Nucleus accumbens (tissue), 56 donors: ENCODE measurements at regions not wholly inside any gene's neighbourhood (a gene's known extent, or its start where the extent isn't known, plus 50 kb on each side); places are given as distances from the start of the nearest gene placed in this dataset.
"Not testable (repeated sequence)": the region's sequence is repeated elsewhere in the genome, so short reads cannot be mapped to it uniquely, and the experiment has no call there.

Source experiments
- DNase-seq, 56 donors: peaks; one replicate each; lab custom pipeline; 2025; lab: John Stamatoyannopoulos, UW

- DNase-seq = no peak
Measured at GRCh38 chr20:12111431-12112088, 193.9 kb downstream of the BTBD3 start.

GRCh38 chr20:12112089-12112474, 194.4 kb downstream of the BTBD3 start:
- no peak for DNase-seq

DNA sequence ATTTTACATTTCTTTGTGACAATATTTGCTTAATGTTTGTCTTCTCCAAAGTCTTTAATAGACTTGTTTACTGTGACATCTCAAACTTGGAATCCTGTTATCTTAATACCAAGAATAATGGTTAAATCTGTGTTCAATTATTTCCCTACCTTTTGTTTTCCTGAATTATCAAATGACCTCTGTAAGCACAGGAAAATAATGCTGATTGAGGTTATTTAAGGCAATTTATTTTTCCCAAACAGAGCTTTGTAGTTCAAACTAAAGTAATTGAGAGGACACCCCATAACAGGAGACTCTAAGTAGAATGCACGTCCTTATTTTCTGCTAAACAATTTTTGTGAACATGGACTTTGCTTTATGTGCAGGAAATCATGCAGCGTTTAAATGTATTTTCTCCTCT, 195.0 kb downstream of the BTBD3 start:
- DNase-seq = no peak

DNA sequence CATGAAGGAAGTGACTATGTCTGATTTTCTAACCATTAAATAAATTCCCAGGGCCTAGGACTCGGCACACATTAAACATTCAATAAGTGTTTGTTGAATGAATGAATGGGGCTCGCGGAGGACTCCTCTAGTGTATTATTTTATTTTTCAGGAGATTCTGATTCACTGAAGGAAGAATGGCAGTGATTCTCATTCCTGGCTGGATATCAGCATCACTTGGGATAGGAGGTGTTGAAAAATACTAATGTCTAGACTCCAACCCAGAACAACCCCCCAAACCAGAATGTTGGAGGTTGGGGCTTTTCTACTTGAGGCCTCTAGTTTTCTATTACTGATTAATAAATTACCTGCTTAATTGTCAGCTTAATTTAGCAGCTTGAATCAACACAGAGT, 195.4 kb downstream of the BTBD3 start:
- DNase-seq = no peak

- peak in 26 of 56 donors; percentile 2 to 43 (median 18) for DNase-seq
Measured at GRCh38 chr20:12113468-12114371, 196.0 kb downstream of the BTBD3 start.

GRCh38 chr20:12129114-12129513, 211.4 kb downstream of the BTBD3 start:
- not testable (repeated sequence) for DNase-seq

GRCh38 chr20:12129532-12129931, 211.8 kb downstream of the BTBD3 start:
- not testable (repeated sequence) for DNase-seq

DNA sequence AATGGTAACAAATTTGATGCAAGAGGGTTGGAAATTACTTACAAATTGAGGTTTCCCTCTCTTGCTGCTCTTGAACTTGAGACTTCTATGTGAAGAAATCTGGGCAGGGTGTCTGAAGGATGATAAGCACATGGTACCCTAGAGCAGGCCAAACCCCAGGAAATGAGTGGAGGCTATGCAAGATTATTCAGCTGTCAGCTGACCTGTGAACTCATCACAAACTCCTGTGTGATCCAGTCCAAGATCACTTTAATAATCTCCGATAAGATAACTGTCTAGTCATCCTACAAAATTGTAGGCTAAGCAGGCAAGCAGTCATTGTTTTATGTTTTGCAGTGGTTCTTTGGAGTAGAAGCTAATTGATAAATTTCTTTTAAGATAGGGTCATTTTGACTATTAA, 213.1 kb downstream of the BTBD3 start:
- no peak for DNase-seq

DNA sequence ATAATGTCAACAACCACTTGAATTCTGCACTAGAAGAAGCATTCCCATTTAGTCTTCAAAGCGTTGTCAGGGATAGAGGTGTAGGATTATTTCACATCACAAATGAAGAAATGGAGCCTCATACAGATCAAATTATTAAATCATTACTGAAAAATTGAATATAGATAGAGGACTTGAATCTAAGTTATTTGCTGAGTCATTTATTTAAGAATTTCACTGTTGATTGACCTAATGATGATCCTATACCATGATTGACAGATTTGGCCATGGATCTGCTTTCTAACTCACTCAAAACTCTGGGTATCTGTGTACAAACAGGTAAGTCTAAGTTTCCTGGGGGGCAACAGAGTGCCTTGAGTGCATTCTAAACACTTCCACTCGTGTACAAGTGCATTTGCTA, 215.9 kb downstream of the BTBD3 start:
- no peak for DNase-seq

DNA sequence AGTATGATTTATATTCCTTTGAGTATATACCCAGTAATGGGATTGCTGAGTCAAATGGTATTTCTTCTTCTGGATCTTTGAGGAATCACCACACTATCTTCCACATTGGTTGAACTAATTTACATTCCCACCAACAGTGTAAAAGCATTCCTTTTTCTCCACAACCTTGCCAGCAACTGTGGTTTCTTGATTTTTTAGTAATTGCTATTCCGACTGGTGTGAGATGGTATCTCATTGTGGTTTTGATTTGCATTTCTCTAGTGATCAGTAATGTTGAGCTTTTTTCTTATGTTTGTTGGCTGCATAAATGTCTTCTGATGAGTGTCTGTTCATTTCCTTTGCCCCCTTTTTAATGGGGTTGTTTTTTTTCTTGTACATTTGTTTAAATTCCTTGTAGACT, 228.3 kb downstream of the BTBD3 start:
- not testable (repeated sequence) for DNase-seq

DNA sequence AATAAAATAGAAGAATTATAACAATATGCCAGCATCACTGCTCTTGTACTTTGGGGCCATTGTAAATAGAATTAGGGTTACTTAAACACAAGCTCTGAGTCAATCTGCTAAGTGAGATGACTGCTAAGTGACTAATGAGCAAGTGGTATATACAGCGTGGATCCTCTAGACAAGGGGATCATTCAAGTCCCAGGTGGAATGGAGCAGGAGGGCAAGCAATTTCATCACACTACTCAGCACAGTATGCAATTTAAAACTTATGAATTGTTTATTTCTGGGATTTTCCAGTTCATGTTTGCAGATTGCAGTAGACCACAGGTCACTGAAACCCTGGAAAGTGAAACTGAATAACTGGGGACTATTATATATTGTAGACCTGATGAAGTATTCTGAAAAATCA, 235.3 kb downstream of the BTBD3 start:
- DNase-seq = no peak

GRCh38 chr20:12153628-12154027, 235.9 kb downstream of the BTBD3 start:
- DNase-seq = peak in 2 of 56 donors; percentile 1 to 19

- DNase-seq = no peak
Measured at GRCh38 chr20:12156252-12156651, 238.6 kb downstream of the BTBD3 start.

DNA sequence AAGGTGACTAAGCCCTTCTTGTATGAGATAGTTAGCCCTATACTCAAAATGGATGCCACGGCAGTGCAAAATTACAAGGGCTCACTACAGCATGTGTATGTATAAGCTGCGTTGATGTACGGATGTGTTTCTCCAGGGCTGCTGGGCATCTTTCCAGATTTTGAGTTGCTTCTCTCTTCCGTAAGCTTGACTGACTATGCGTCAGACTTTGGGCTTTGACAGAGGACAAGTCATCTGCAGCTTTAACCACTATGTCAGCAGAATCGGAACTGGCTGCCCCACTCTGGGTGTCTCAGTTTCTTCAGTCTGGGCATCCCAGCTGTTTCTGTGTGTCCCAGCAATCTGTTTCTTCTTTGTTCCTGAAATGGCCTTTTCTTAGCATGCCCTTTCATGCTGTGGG, 241.6 kb downstream of the BTBD3 start:
- no peak for DNase-seq

DNA sequence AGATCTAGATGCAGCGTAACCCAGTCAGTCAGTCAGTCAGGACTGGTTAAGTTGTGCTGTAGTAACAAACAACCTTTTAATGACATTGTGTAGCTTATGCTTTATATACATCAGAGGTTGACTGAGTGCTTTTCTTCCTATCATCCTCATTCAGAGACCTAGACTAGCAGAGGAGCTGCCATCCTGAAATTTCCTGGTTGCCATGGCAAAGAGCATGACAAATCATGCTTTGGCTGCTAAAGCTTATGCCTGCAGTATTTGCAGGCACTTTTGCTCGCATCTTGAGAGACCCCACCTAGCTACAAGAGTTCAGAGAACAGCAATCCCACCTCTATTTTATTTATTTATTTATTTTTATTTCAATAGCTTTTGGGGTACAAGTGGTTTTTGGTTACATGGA, 244.0 kb downstream of the BTBD3 start:
- peak in 2 of 56 donors; percentile 2 to 16 for DNase-seq

- DNase-seq = no peak
Measured at GRCh38 chr20:12166053-12166717, 248.5 kb downstream of the BTBD3 start.

GRCh38 chr20:12170406-12170805, 252.7 kb downstream of the BTBD3 start:
- no peak for DNase-seq

GRCh38 chr20:12171923-12172524, 254.3 kb downstream of the BTBD3 start:
- peak in 1 of 56 donors; percentile 9 for DNase-seq

DNA sequence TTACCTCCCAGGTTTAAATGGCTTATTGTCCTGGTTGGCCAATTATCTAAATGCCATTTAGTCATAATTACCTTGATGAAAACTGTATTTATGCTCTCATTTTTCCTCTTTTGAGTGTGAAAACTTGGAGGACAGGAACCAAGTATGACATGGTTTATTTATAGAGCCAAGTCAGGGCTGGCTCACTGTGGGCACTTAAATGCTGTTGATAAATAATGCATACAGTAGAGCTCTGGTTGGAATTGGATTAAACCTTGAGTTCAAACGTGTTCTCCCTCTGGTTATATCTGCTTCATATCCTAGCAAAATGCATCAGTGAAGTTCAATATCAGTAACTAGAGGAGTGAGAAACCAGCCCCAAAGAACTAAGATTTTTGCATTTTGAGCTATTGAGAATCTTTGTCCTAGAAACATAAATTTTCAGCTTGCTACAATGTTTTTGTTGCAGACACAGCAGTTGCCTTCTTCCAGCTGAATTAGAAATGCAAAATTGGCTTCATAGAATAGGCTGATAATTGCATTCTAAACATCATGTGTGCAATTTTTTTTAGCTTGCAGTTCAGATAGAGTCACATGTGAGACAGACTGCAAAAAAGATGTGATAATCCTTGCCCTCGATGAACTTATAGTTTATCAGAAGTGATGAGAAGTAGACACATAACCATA, 255.8 kb downstream of the BTBD3 start:
- no peak for DNase-seq

- no peak for DNase-seq
Measured at GRCh38 chr20:12175538-12175937, 257.8 kb downstream of the BTBD3 start.
